ENCODE measurements at regions not wholly inside any gene's neighbourhood (a gene's known extent, or its start where the extent isn't known, plus 50 kb on each side); places are given as distances from the start of the nearest gene placed in this dataset.

DNA sequence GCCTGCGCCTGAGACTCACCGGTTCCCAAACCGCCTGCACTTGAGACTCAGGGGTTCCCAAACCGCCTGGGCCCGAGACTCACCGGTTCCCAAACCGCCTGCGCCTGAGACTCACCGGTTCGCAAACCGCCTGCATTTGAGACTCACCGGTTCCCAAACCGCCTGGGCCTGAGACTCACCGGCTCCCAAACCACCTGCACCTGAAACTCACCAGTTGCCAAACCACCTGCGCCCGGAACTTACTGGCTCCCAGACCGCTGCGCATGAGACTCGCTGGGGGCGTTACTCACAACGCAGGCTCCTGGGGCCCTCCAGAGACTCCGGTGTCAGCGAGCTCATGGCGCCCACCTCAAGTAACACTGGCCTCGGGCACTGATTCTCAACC, 90.2 kb downstream of the DACT2 start:
- no peaks in the 10 kb centered on the region for H3K9me3 Mint-ChIP-seq

DNA sequence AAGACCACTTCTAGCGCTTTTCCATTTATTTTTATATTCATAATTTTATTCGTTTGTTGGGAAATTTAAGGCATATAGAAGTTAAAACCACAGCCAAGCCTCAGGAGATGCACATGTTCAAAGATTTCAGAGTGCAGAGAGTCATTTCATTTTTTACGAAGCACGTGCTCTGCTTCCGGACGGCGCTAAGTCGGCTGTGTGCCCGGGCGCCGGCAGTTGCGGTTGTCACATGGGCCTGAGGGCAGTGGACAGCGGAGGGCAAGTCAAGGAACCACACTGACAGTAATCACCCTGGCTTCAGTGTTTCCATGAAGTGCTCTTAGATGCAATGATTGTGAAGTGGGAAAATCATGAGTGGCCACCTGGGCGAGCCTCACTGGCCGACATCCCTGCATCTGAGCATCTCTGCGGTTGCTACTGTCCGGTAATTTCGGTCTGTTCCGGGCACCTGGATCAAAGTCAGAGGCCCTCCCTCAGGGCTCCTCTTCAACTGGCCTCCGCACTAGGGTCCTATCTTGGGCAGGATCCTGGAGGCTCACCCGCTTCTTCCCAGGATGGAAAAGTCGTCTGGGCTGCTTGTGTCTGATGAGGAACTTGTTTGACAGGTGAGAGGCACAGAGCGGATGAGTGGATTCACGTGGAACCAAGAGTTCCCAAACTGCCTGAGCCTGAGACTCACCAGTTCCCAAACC, 90.8 kb downstream of the DACT2 start:
- DNase-seq = no peak
- no peaks in the 10 kb centered on the region for H3K36me3 Mint-ChIP-seq (ENCODE audit: low read depth)
- 92 to 93% methylated on average over 16 to 24 of the region's 24 CpGs for WGBS, 2 experiments (ENCODE audit: insufficient coverage in 1 of 2, insufficient read length in 1 of 2)
- H3K9me3 Mint-ChIP-seq = no peaks in the 10 kb centered on the region
- peaks cover 9% of the 10 kb centered on the region for H3K4me1 ChIP-seq (ENCODE audit: control insufficient read depth, insufficient read depth, low read length)
- no peaks in the 10 kb centered on the region for H3K9me3 ChIP-seq (ENCODE audit: control insufficient read depth, low read length)
- H3K4me3 Mint-ChIP-seq = no peak overlapping the region
- H3K4me1 Mint-ChIP-seq = peaks cover 29% of the 10 kb centered on the region
- no peak overlapping the region for H3K27ac Mint-ChIP-seq
- TF ChIP-seq, protein P1, sequence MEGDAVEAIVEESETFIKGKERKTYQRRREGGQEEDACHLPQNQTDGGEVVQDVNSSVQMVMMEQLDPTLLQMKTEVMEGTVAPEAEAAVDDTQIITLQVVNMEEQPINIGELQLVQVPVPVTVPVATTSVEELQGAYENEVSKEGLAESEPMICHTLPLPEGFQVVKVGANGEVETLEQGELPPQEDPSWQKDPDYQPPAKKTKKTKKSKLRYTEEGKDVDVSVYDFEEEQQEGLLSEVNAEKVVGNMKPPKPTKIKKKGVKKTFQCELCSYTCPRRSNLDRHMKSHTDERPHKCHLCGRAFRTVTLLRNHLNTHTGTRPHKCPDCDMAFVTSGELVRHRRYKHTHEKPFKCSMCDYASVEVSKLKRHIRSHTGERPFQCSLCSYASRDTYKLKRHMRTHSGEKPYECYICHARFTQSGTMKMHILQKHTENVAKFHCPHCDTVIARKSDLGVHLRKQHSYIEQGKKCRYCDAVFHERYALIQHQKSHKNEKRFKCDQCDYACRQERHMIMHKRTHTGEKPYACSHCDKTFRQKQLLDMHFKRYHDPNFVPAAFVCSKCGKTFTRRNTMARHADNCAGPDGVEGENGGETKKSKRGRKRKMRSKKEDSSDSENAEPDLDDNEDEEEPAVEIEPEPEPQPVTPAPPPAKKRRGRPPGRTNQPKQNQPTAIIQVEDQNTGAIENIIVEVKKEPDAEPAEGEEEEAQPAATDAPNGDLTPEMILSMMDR (conservative IDR thresholded peaks at IDR 0.05) = no peak
- H3K27ac ChIP-seq (ENCODE audit: low read depth, low read length) = no peak overlapping the region
- no peak overlapping the region for H3K9ac ChIP-seq (ENCODE audit: extremely low read depth, low read length, poor library complexity, severe bottlenecking)
- H3K36me3 ChIP-seq (ENCODE audit: control insufficient read depth, insufficient read depth, low read length) = no peaks in the 10 kb centered on the region
- no peak overlapping the region for H3K4me3 ChIP-seq (ENCODE audit: low read length)
- H3K27me3 Mint-ChIP-seq (ENCODE audit: insufficient read depth) = no peaks in the 10 kb centered on the region
- no peaks in the 10 kb centered on the region for H3K27me3 ChIP-seq (ENCODE audit: control insufficient read depth, insufficient read depth, low read length, poor library complexity, severe bottlenecking)

More for the DNA sequence above, 90.2 kb downstream of the DACT2 start:
- no peak overlapping the region for H3K27ac Mint-ChIP-seq
- no peaks in the 10 kb centered on the region for H3K36me3 ChIP-seq (ENCODE audit: control insufficient read depth, insufficient read depth, low read length)
- H3K4me3 Mint-ChIP-seq = no peak overlapping the region
- no peaks in the 10 kb centered on the region for H3K9me3 ChIP-seq (ENCODE audit: control insufficient read depth, low read length)
- no peaks in the 10 kb centered on the region for H3K36me3 Mint-ChIP-seq (ENCODE audit: low read depth)
- no peak for DNase-seq
- H3K27me3 ChIP-seq (ENCODE audit: control insufficient read depth, insufficient read depth, low read length, poor library complexity, severe bottlenecking) = no peaks in the 10 kb centered on the region
- H3K27me3 Mint-ChIP-seq (ENCODE audit: insufficient read depth) = no peaks in the 10 kb centered on the region
- TF ChIP-seq, protein P1 (conservative IDR thresholded peaks at IDR 0.05) = no peak
- H3K4me1 Mint-ChIP-seq = peaks cover 29% of the 10 kb centered on the region
- no peak overlapping the region for H3K27ac ChIP-seq (ENCODE audit: low read depth, low read length)
- H3K9ac ChIP-seq (ENCODE audit: extremely low read depth, low read length, poor library complexity, severe bottlenecking) = no peak overlapping the region
- H3K4me3 ChIP-seq (ENCODE audit: low read length) = no peak overlapping the region
- H3K4me1 ChIP-seq (ENCODE audit: control insufficient read depth, insufficient read depth, low read length) = peaks cover 9% of the 10 kb centered on the region
- 88 to 89% methylated on average over 17 to 25 of the region's 25 CpGs for WGBS, 2 experiments (ENCODE audit: insufficient coverage in 1 of 2, insufficient read length in 1 of 2)

DNA sequence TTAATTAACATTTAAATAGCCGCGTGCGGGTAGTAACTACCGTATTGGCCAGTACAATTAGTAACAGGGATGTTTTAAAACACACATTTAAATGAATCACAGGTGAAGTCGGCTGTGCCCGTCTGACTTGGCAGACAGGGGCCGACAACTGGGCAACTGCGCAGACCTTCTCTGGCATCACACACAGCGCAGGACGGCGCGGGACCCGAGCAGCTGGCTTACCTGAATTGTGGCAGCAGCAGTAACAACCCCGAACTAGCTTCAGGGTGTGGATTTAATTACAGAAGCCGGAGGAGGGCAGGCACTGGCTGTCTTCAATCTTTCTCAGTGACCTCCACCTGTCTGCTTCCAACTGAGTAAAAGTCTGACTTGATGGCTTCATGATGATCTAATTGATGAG, 91.7 kb downstream of the DACT2 start:
- no peaks in the 10 kb centered on the region for H3K9me3 Mint-ChIP-seq
- DNase-seq = peak; percentile 36
- H3K36me3 ChIP-seq (ENCODE audit: control insufficient read depth, insufficient read depth, low read length) = no peaks in the 10 kb centered on the region
- H3K4me1 Mint-ChIP-seq = peaks cover 29% of the 10 kb centered on the region
- 92% methylated on average over 13 to 15 of the region's 15 CpGs for WGBS, 2 experiments (ENCODE audit: insufficient coverage in 1 of 2, insufficient read length in 1 of 2)
- H3K9me3 ChIP-seq (ENCODE audit: control insufficient read depth, low read length) = no peaks in the 10 kb centered on the region
- H3K27ac ChIP-seq (ENCODE audit: low read depth, low read length) = no peak overlapping the region
- no peak overlapping the region for H3K4me3 Mint-ChIP-seq
- H3K36me3 Mint-ChIP-seq (ENCODE audit: low read depth) = no peaks in the 10 kb centered on the region
- peaks cover 4% of the 10 kb centered on the region for H3K27me3 Mint-ChIP-seq (ENCODE audit: insufficient read depth)
- H3K27me3 ChIP-seq (ENCODE audit: control insufficient read depth, insufficient read depth, low read length, poor library complexity, severe bottlenecking) = no peaks in the 10 kb centered on the region
- H3K4me3 ChIP-seq (ENCODE audit: low read length) = no peak overlapping the region
- H3K4me1 ChIP-seq (ENCODE audit: control insufficient read depth, insufficient read depth, low read length) = peaks cover 9% of the 10 kb centered on the region
- TF ChIP-seq, protein P1 (conservative IDR thresholded peaks at IDR 0.05) = no peak
- no peak overlapping the region for H3K27ac Mint-ChIP-seq
- H3K9ac ChIP-seq (ENCODE audit: extremely low read depth, low read length, poor library complexity, severe bottlenecking) = no peak overlapping the region

Measured in endodermal cell (in vitro differentiated cells).